ENCODE measurements at regions not wholly inside any gene's neighbourhood (a gene's known extent, or its start where the extent isn't known, plus 50 kb on each side); places are given as distances from the start of the nearest gene placed in this dataset.
A peak's percentile ranks its signal among the peaks of the same experiment; 100 is the strongest.

DNA sequence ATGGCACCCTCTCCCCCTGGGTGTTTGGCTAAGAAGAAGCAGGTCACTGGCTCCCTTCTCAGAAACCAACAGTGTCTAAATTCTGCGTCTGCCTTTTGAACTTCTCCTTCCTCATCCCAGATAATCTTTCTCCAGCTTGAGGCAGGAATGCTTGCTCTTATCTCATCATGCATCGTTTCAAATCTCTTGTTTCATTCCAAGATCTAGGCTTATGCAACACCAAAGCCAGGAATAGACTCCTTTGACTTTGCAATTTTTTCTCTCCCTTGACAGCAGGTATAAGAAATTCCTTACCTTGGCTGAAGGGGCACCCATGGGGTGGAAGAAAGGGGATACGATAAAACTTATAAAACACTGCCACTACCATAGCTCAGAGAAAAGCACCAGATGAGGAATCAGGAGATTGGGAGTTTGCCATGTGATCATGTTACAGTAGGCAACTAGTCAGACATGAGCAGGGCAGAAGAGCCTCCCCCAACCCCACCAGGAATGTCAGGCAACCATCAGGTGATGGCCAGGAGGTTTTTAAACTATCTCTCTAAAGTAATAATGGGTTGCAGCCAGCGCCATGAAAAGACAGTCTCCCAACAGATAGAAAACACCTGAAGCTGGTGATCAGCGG lies 498.9 kb downstream of the KLF12 start:
- intact Hi-C loops (cut with micrococcal nuclease) = no loop called here
- Mint-ChIP-seq H3K36me3 (peaks cover 0 to 12% (median 3%) of the 10 kb centered on the region in 5 donors), H3K27me3 (peaks cover 0 to 9% (median 0%) of the 10 kb centered on the region in 5 donors), H3K4me1 (peaks cover 4 to 51% (median 27%) of the 10 kb centered on the region in 7 donors), H3K4me3 (no peak overlapping the region), H3K27ac (peak overlapping the region in 1 of 9 donors; percentile 33), H3K9me3 (peaks cover 0 to 11% (median 0%) of the 10 kb centered on the region in 11 donors)
- ChIA-PET CTCF (no interaction called here), POLR2A (no interaction called here)
- DNase-seq = no peak
- Histone ChIP-seq H3K4me3 (ENCODE audit: low read length) (no peak overlapping the region), H3K36me3 (ENCODE audit: control insufficient read depth in 2 of 3, insufficient read depth in 3 of 3, low read length in 3 of 3) (no peaks in the 10 kb centered on the region), H3K9me3 (ENCODE audit: control insufficient read depth in 2 of 3, low read length in 3 of 3) (no peaks in the 10 kb centered on the region), H3K27me3 (ENCODE audit: control insufficient read depth in 2 of 2, insufficient read depth in 2 of 2, low read length in 2 of 2) (no peaks in the 10 kb centered on the region), H3K4me1 (ENCODE audit: control insufficient read depth in 2 of 2, insufficient read depth in 2 of 2, low read length in 2 of 2) (peaks cover 0 to 18% of the 10 kb centered on the region in 2 donors), H3K27ac (ENCODE audit: low read depth, low read length) (no peak overlapping the region)
- ATAC-seq = no peak

DNA sequence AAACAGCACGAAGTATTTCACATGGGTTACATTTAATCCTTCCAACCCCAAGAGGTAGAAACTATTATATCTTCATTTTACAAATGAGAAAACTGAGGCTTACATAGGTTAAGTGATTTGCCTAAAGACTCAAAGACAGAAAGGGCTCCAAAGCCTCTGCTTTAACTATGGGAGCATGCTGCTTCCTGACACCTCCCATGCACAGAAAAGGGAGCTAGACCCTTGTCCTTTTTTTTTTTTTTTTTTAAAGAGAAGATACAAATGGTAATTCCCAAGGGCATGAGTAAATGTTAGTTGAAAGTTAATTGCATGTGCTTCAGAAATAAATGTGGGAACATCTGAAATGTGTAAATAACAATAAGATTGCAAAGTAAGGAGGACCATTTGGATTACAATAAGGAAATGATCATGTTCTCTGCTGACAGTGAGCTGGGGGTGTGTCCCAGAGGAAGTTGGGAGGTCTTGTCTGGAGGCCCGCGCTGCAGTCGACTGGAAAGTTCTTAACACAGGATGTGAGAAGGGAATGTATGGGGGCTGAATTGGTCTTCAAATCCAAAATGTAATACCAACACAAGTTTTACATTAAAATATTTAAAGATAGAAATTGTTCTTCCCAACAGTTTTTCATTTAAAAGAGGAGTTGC lies 500.3 kb downstream of the KLF12 start:
- Histone ChIP-seq H3K9me3 (ENCODE audit: control insufficient read depth in 2 of 3, low read length in 3 of 3) (no peaks in the 10 kb centered on the region), H3K4me3 (ENCODE audit: low read length) (no peak overlapping the region), H3K27ac (ENCODE audit: low read depth, low read length) (no peak overlapping the region), H3K4me1 (ENCODE audit: control insufficient read depth in 2 of 2, insufficient read depth in 2 of 2, low read length in 2 of 2) (peaks cover 0 to 18% of the 10 kb centered on the region in 2 donors), H3K36me3 (ENCODE audit: control insufficient read depth in 2 of 3, insufficient read depth in 3 of 3, low read length in 3 of 3) (no peaks in the 10 kb centered on the region), H3K27me3 (ENCODE audit: control insufficient read depth in 2 of 2, insufficient read depth in 2 of 2, low read length in 2 of 2) (no peaks in the 10 kb centered on the region)
- H3K27me3 Mint-ChIP-seq = peaks cover 0 to 7% (median 0%) of the 10 kb centered on the region in 5 donors
- peaks cover 4 to 50% (median 26%) of the 10 kb centered on the region in 7 donors for H3K4me1 Mint-ChIP-seq
- ATAC-seq (no peak), DNase-seq (no peak)
- CTCF ChIA-PET = no interaction called here
- intact Hi-C loops (cut with micrococcal nuclease) = no loop called here
- H3K4me3 Mint-ChIP-seq = no peak overlapping the region
- H3K36me3 Mint-ChIP-seq = peaks cover 0 to 10% (median 5%) of the 10 kb centered on the region in 5 donors
- POLR2A ChIA-PET = interaction anchor here (0.7 kb wide), 1 partner anchor 32 kb away, joined by 3 read pairs; no protein-coding TSS in a partner anchor
- H3K9me3 Mint-ChIP-seq = peaks cover 0 to 5% (median 0%) of the 10 kb centered on the region in 11 donors
- H3K27ac Mint-ChIP-seq = no peak overlapping the region

DNA sequence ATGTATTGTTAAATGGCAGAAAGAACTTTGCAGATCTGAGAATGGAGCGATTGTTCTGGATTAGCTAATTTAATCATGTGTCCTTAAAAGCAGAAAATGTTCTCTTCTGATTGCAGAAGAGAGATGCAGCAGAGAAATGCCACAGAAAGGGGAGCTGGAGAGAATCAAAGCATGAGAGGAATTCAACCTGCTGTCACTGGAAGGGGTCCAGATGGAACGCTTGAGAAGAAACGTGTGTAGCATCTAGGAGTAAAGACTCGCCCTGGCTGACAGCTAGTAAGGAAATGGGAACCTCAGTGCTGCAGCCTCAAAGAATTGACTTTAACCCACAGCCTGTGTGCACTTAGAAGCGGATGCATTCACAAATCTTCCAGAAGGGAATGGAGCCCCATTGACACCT lies 502.8 kb downstream of the KLF12 start:
- peaks cover 4 to 54% (median 33%) of the 10 kb centered on the region in 7 donors for H3K4me1 Mint-ChIP-seq
- POLR2A ChIA-PET = interaction anchor here (0.8 kb wide), 1 partner anchor 13 kb away, joined by 4 read pairs; no protein-coding TSS in a partner anchor
- no peak for ATAC-seq

DNA sequence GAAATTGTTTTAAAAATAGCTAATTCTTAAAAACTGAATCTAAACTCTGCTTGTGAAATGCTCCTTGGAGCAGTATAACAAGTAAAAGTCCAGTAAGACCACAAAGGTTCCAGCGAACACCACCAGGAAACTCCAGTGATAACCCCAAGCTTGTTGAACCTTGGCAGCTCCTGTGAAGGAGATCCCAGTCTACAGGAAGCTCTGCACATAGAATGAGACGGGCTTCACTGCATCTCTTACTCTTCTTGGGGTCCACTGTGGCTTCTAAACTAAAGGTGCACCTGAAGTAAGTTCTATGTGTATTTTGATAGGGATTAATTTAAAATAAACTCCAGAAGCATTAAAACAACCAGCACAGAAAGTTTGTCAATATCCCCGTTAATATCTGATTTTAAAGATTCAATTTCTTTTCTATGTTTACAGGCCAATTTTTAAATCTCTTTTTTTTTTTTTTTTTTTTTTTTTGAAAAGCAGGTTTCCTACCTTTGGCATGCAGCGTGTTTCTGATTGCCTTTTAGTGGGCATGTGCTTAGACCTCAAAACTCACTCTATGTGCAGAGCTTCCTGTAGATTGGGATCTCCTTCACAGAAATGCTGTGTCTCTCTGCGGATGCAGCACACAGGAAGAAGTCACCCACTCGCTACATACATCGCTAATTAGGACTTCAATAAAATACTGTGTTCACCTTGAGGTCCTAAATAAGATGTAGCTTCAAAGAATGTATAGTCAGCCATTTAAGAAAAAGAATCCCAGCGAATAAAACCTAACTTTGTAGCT lies 508.5 kb downstream of the KLF12 start:
- peaks cover 13 to 32% of the 10 kb centered on the region in 2 donors for H3K4me1 ChIP-seq (ENCODE audit: control insufficient read depth in 2 of 2, insufficient read depth in 2 of 2, low read length in 2 of 2)
- POLR2A ChIA-PET = interaction anchor here (0.7 to 1.4 kb wide), 5 partner anchors 10 to 206 kb away, joined by 3 to 5 read pairs (median 3); no protein-coding TSS in a partner anchor
- no peaks in the 10 kb centered on the region for H3K36me3 ChIP-seq (ENCODE audit: control insufficient read depth in 2 of 3, insufficient read depth in 3 of 3, low read length in 3 of 3)
- intact Hi-C loops (cut with micrococcal nuclease) = loop anchor here (1.0 to 10.0 kb wide), 5 partner anchors 77 to 843 kb away; partner anchors contain the start of genes DIS3 (in 2 of the 2) and PIBF1 (in 2 of the 2)
- no peaks in the 10 kb centered on the region for H3K27me3 ChIP-seq (ENCODE audit: control insufficient read depth in 2 of 2, insufficient read depth in 2 of 2, low read length in 2 of 2)
- H3K4me3 Mint-ChIP-seq = peak overlapping the region; percentile 51 to 79 (median 74)
- H3K4me3 ChIP-seq (ENCODE audit: low read length) = no peak overlapping the region
- no peaks in the 10 kb centered on the region for H3K9me3 ChIP-seq (ENCODE audit: control insufficient read depth in 2 of 3, low read length in 3 of 3)
- peaks cover 0 to 9% (median 0%) of the 10 kb centered on the region in 11 donors for H3K9me3 Mint-ChIP-seq
- H3K27ac Mint-ChIP-seq = peak overlapping the region; percentile 62 to 91 (median 84)
- ATAC-seq (peak; percentile 90), DNase-seq (peak in 7 of 9 donors; percentile 31 to 80 (median 66))
- peaks cover 14 to 63% (median 54%) of the 10 kb centered on the region in 7 donors for H3K4me1 Mint-ChIP-seq
- H3K27ac ChIP-seq (ENCODE audit: low read depth, low read length) = no peak overlapping the region
- CTCF ChIA-PET = interaction anchor here (0.7 kb wide), 1 partner anchor 123 kb away, joined by 3 read pairs; no protein-coding TSS in a partner anchor
- peaks cover 0 to 25% (median 0%) of the 10 kb centered on the region in 5 donors for H3K36me3 Mint-ChIP-seq
- no peaks in the 10 kb centered on the region for H3K27me3 Mint-ChIP-seq

More for the DNA sequence above, 502.8 kb downstream of the KLF12 start:
- H3K27ac ChIP-seq (ENCODE audit: low read depth, low read length) = no peak overlapping the region
- H3K27me3 ChIP-seq (ENCODE audit: control insufficient read depth in 2 of 2, insufficient read depth in 2 of 2, low read length in 2 of 2) = no peaks in the 10 kb centered on the region
- Mint-ChIP-seq H3K36me3 (peaks cover 0 to 12% (median 4%) of the 10 kb centered on the region in 5 donors), H3K4me3 (peak overlapping the region in 6 of 10 donors; percentile 7 to 48 (median 23)), H3K9me3 (peaks cover 0 to 12% (median 0%) of the 10 kb centered on the region in 11 donors), H3K27me3 (peaks cover 0 to 5% (median 0%) of the 10 kb centered on the region in 5 donors), H3K27ac (peak overlapping the region in 5 of 9 donors; percentile 2 to 57 (median 26))
- intact Hi-C loops (cut with micrococcal nuclease) = no loop called here
- CTCF ChIA-PET = interaction anchor here (0.6 to 0.7 kb wide), 2 partner anchors 139 to 192 kb away, joined by 3 read pairs; no protein-coding TSS in a partner anchor
- no peaks in the 10 kb centered on the region for H3K9me3 ChIP-seq (ENCODE audit: control insufficient read depth in 2 of 3, low read length in 3 of 3)
- DNase-seq = no peak
- peaks cover 0 to 18% of the 10 kb centered on the region in 2 donors for H3K4me1 ChIP-seq (ENCODE audit: control insufficient read depth in 2 of 2, insufficient read depth in 2 of 2, low read length in 2 of 2)
- H3K36me3 ChIP-seq (ENCODE audit: control insufficient read depth in 2 of 3, insufficient read depth in 3 of 3, low read length in 3 of 3) = no peaks in the 10 kb centered on the region
- H3K4me3 ChIP-seq (ENCODE audit: low read length) = no peak overlapping the region

DNA sequence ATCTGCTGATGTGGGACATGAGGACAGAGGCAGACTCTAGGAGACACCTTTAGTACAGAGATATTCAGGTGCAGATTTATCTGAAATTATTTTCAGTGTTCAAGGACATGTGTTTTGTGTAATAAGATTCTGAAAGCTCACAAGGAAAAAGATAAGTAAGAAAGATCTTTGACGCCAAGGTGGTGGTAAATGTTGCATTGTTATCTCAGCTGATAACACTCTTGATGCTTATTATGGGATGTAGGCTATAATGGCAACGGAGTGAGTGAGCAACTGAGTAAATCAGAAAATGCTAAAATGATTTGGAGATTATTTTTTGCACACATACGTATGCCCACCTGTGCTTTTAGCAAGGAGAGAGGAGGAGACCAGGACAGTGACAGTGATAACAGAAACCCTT lies 510.9 kb downstream of the KLF12 start:
- Mint-ChIP-seq H3K27me3 (peaks cover 0 to 4% (median 0%) of the 10 kb centered on the region in 5 donors), H3K4me1 (peaks cover 14 to 63% (median 54%) of the 10 kb centered on the region in 7 donors), H3K36me3 (peaks cover 0 to 18% (median 0%) of the 10 kb centered on the region in 5 donors), H3K4me3 (peak overlapping the region in 4 of 10 donors; percentile 5 to 57 (median 36)), H3K9me3 (peaks cover 0 to 7% (median 0%) of the 10 kb centered on the region in 11 donors), H3K27ac (peak overlapping the region in 3 of 9 donors; percentile 34 to 84 (median 46))
- Histone ChIP-seq H3K4me3 (ENCODE audit: low read length) (no peak overlapping the region), H3K27me3 (ENCODE audit: control insufficient read depth in 2 of 2, insufficient read depth in 2 of 2, low read length in 2 of 2) (no peaks in the 10 kb centered on the region), H3K36me3 (ENCODE audit: control insufficient read depth in 2 of 3, insufficient read depth in 3 of 3, low read length in 3 of 3) (no peaks in the 10 kb centered on the region), H3K4me1 (ENCODE audit: control insufficient read depth in 2 of 2, insufficient read depth in 2 of 2, low read length in 2 of 2) (peaks cover 13 to 32% of the 10 kb centered on the region in 2 donors), H3K9me3 (ENCODE audit: control insufficient read depth in 2 of 3, low read length in 3 of 3) (no peaks in the 10 kb centered on the region), H3K27ac (ENCODE audit: low read depth, low read length) (no peak overlapping the region)
- DNase-seq = no peak
- intact Hi-C loops (cut with micrococcal nuclease) = loop anchor here (5.0 to 10.0 kb wide), 3 partner anchors 64 to 838 kb away; partner anchors contain the start of genes DIS3 (in 1 of the 2) and PIBF1 (in 1 of the 2)
- CTCF ChIA-PET = no interaction called here
- POLR2A ChIA-PET = no interaction called here
- ATAC-seq = no peak

DNA sequence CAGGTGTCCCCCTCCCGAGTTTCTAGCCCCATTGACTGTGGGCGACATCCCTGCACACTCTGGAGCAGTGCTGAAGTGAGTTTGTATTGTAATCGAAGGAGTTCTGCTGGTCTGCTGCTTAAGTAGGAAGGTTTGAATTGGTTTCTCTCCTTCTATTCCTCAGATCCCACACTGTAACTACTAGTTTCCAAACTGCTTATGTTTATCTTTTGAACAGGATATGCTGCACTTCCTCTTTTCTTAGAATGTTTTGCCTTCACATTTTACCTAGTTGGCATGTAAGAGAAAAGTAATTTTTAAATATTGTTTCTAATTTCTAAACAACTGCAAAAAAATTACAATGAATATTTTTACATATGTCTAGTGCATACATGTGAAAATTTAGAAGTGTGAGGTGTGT lies 511.8 kb downstream of the KLF12 start:
- Histone ChIP-seq H3K4me3 (ENCODE audit: low read length) (no peak overlapping the region), H3K9me3 (ENCODE audit: control insufficient read depth in 2 of 3, low read length in 3 of 3) (no peaks in the 10 kb centered on the region), H3K36me3 (ENCODE audit: control insufficient read depth in 2 of 3, insufficient read depth in 3 of 3, low read length in 3 of 3) (no peaks in the 10 kb centered on the region), H3K27ac (ENCODE audit: low read depth, low read length) (no peak overlapping the region), H3K4me1 (ENCODE audit: control insufficient read depth in 2 of 2, insufficient read depth in 2 of 2, low read length in 2 of 2) (peaks cover 13 to 32% of the 10 kb centered on the region in 2 donors), H3K27me3 (ENCODE audit: control insufficient read depth in 2 of 2, insufficient read depth in 2 of 2, low read length in 2 of 2) (no peaks in the 10 kb centered on the region)
- H3K4me3 Mint-ChIP-seq = peak overlapping the region in 9 of 10 donors; percentile 8 to 70 (median 45)
- peaks cover 0 to 7% (median 0%) of the 10 kb centered on the region in 5 donors for H3K27me3 Mint-ChIP-seq
- H3K4me1 Mint-ChIP-seq = peaks cover 14 to 63% (median 54%) of the 10 kb centered on the region in 7 donors
- ATAC-seq (no peak), DNase-seq (no peak)
- H3K36me3 Mint-ChIP-seq = peaks cover 0 to 15% (median 0%) of the 10 kb centered on the region in 5 donors
- ChIA-PET POLR2A (no interaction called here), CTCF (no interaction called here)
- intact Hi-C loops (cut with micrococcal nuclease) = loop anchor here (5.0 to 10.0 kb wide), 3 partner anchors 65 to 838 kb away; partner anchors contain the start of genes DIS3 (in 1 of the 2) and PIBF1 (in 1 of the 2)
- peaks cover 0 to 3% (median 0%) of the 10 kb centered on the region in 11 donors for H3K9me3 Mint-ChIP-seq
- H3K27ac Mint-ChIP-seq = peak overlapping the region in 6 of 9 donors; percentile 9 to 75 (median 64)

Data from naive thymus-derived CD4-positive, alpha-beta T cell (primary cell).